Endothelial cell of umbilical vein (primary cell): ENCODE measurements at regions not wholly inside any gene's neighbourhood (a gene's known extent, or its start where the extent isn't known, plus 50 kb on each side); places are given as distances from the start of the nearest gene placed in this dataset.

Source experiments
- BruUV-seq: library from RNA; stranded (reverse); fragments of 400-500 nt; replicated peaks from 2 replicates; lab custom pipeline; 2021; lab: Mats Ljungman, UMichigan
- CTCF ChIA-PET: fragments of 300-600, 350-600 bp; sonication (Branson Sonifier 250); formaldehyde crosslinking; loops from one replicate; lab custom pipeline; 2021; ENCODE audit warnings: antibody characterized with exemption, inconsistent platforms; lab: Charles Lee
- POLR2A ChIA-PET: fragments of 300-600, 350-600 bp; sonication (Branson Sonifier 250); formaldehyde crosslinking; loops from one replicate; lab custom pipeline; 2021; ENCODE audit warnings: antibody characterized with exemption, inconsistent platforms; lab: Charles Lee
- DNase-seq: peaks from one replicate; pipeline ENCODE4 v3.0.0-alpha.2; 2011; ENCODE audit warnings: low read depth, low spot score
- FAIRE-seq: peaks from 2 replicates; lab custom pipeline; 2011; peaks lifted over from hg19 to GRCh38; lab: Jason Lieb, UNC
- H2AFZ ChIP-seq: 2 replicates; pipeline ENCODE4 v1.6.0; 2012; ENCODE audit warnings: low read depth, low read length, control low read depth, inconsistent platforms
- H3K27ac ChIP-seq: 2 replicates; pipeline ENCODE4 v1.5.1; 2011; ENCODE audit warnings: low read depth, mild to moderate bottlenecking, control low read depth, low read length, moderate library complexity; ENCODE audit not compliant: insufficient read depth
- H3K27me3 ChIP-seq, 2 experiments: 2 replicates each; pipeline versions ENCODE4 v1.6.0 to v1.6.1; 2011; ENCODE audit warnings: low read length in 2 of 2, mixed read lengths in 1 of 2; ENCODE audit not compliant: control insufficient read depth in 2 of 2, insufficient read depth in 2 of 2
- H3K36me3 ChIP-seq, 2 experiments: 2 replicates in 1 of 2; 3 replicates in 1 of 2; pipeline ENCODE4 v1.5.1; 2011; ENCODE audit warnings: low read length in 2 of 2, mild to moderate bottlenecking in 1 of 2, moderate library complexity in 1 of 2; ENCODE audit not compliant: control insufficient read depth in 2 of 2, insufficient read depth in 2 of 2; ENCODE audit errors: extremely low read depth in 1 of 2
- H3K4me1 ChIP-seq: 3 replicates; pipeline ENCODE4 v1.5.1; 2011; ENCODE audit warnings: mild to moderate bottlenecking, low read length; ENCODE audit not compliant: control insufficient read depth, insufficient read depth; ENCODE audit errors: extremely low read depth
- H3K4me2 ChIP-seq: 2 replicates; pipeline ENCODE4 v1.6.1; 2011; ENCODE audit warnings: low read length, control low read depth, mixed read lengths; ENCODE audit not compliant: insufficient read depth
- H3K4me3 ChIP-seq, 3 experiments: fragments of 200-600 bp in 1 of 3; sonication (generic), shearing (Covaris generic) in 1 of 3; replicated peaks in 1 of 3; 2 replicates each; pipeline ENCODE4 v1.5.1; 2011 to 2016; ENCODE audit warnings: control low read depth in 3 of 3, low read length in 3 of 3, mild to moderate bottlenecking in 2 of 3, inconsistent platforms in 1 of 3, low read depth in 1 of 3, moderate library complexity in 1 of 3; ENCODE audit not compliant: insufficient read depth in 1 of 3
- H3K79me2 ChIP-seq: 2 replicates; pipeline ENCODE4 v1.6.0; 2012; ENCODE audit warnings: low read length, inconsistent platforms; ENCODE audit not compliant: control insufficient read depth, insufficient read depth
- H3K9ac ChIP-seq: replicated peaks from 2 replicates; pipeline ENCODE3; 2011; ENCODE audit warnings: low read length, control low read depth; ENCODE audit not compliant: insufficient read depth; ENCODE audit errors: extremely low read depth
- H3K9me1 ChIP-seq: replicated peaks from 3 replicates; pipeline ENCODE4 v1.6.0; 2011; ENCODE audit warnings: mild to moderate bottlenecking, low read length; ENCODE audit not compliant: control insufficient read depth, insufficient read depth; ENCODE audit errors: extremely low read depth
- H3K9me3 ChIP-seq: replicated peaks from 2 replicates; pipeline ENCODE4 v1.5.1; 2012; ENCODE audit warnings: low read length, inconsistent platforms; ENCODE audit not compliant: control insufficient read depth, insufficient read depth
- H4K20me1 ChIP-seq: replicated peaks from 2 replicates; pipeline ENCODE3; 2011; ENCODE audit warnings: mild to moderate bottlenecking, low read length; ENCODE audit not compliant: control insufficient read depth, insufficient read depth; ENCODE audit errors: extremely low read depth
- CTCF ChIP-seq, 2 donors: IDR thresholded peaks; 1 replicate in 1 of 2; 2 replicates in 1 of 2; pipeline ENCODE4 v1.5.1; 2011; ENCODE audit warnings: low read length in 2 of 2, mild to moderate bottlenecking in 2 of 2, moderate library complexity in 2 of 2, control low read depth in 1 of 2, inconsistent platforms in 1 of 2, low read depth in 1 of 2; ENCODE audit not compliant: insufficient read depth in 1 of 2; ENCODE audit errors: extremely low read depth in 1 of 2
- EZH2 ChIP-seq: IDR thresholded peaks from 2 replicates; pipeline ENCODE4 v1.6.1; 2012; ENCODE audit warnings: borderline replicate concordance, low read depth, mild to moderate bottlenecking, moderate library complexity, low read length, inconsistent platforms; ENCODE audit not compliant: severe bottlenecking
- FOS ChIP-seq: IDR thresholded peaks from 2 replicates; pipeline ENCODE4 v1.6.1; 2011; ENCODE audit warnings: mild to moderate bottlenecking, low read length, moderate library complexity, borderline replicate concordance; ENCODE audit not compliant: insufficient read depth
- GATA2 ChIP-seq: IDR thresholded peaks from 2 replicates; pipeline ENCODE4 v1.7.0; 2011; ENCODE audit warnings: low read depth, mild to moderate bottlenecking, moderate library complexity, mixed read lengths, low read length; ENCODE audit not compliant: insufficient read length, insufficient read depth
- JUN ChIP-seq: IDR thresholded peaks from 2 replicates; pipeline ENCODE4 v1.6.1; 2011; ENCODE audit warnings: borderline replicate concordance, low read depth; ENCODE audit not compliant: insufficient read length, insufficient read depth
- MAX ChIP-seq: IDR thresholded peaks from 2 replicates; pipeline ENCODE4 v1.6.1; 2011; ENCODE audit not compliant: insufficient read depth, insufficient read length
- MYC ChIP-seq: IDR thresholded peaks from one replicate; pipeline ENCODE4 v1.6.1; 2011; ENCODE audit warnings: mild to moderate bottlenecking, low read depth, low read length
- POLR2A ChIP-seq: IDR thresholded peaks from 2 replicates; pipeline ENCODE4 v1.6.1; 2012; ENCODE audit warnings: low read depth, mild to moderate bottlenecking, control low read depth, low read length
- POLR2AphosphoS5 ChIP-seq: IDR thresholded peaks from 2 replicates; pipeline ENCODE4 v1.6.1; 2012; ENCODE audit warnings: low read depth, mild to moderate bottlenecking, control low read depth, low read length, moderate library complexity; ENCODE audit not compliant: insufficient read depth
- dilution Hi-C: fragments of 300-500 bp; cut with MboI; formaldehyde crosslinking; loops from one replicate; pipeline ENCODE4 v1.15.0; 2019; ENCODE audit warnings: low sequenced_read_pairs; ENCODE audit not compliant: extremely low pct_ligation_motif_present
- intact Hi-C: fragments of 100-400 bp; cut with micrococcal nuclease; formaldehyde crosslinking; loops from one replicate; pipeline ENCODE4 v1.10.0; 2022

GRCh38 chr1:167145965-167146364, 52.1 kb downstream of the STYXL2 start:
- FAIRE-seq (no peak), DNase-seq (no peak)
- H3K36me3 ChIP-seq = no peaks in the 10 kb centered on the region
- no TSS peak for BruUV-seq
- ChIA-PET CTCF (no interaction called here), POLR2A (no interaction called here)
- TF ChIP-seq FOS = no peak
- TF ChIP-seq MAX = no peak
- no peak for TF ChIP-seq POLR2A
- TF ChIP-seq JUN = no peak
- TF ChIP-seq EZH2 = no peak
- no peak for TF ChIP-seq POLR2AphosphoS5
- no peak for TF ChIP-seq CTCF (IDR thresholded peaks at IDR 0.05; ENCODE audit: extremely low read depth in 1 of 2, insufficient read depth in 1 of 2, low read depth in 1 of 2, low read length in 2 of 2)
- TF ChIP-seq GATA2 = no peak
- no peak for TF ChIP-seq MYC
- H3K4me2 ChIP-seq = no peak overlapping the region
- no peaks in the 10 kb centered on the region for H3K9me3 ChIP-seq
- no peaks in the 10 kb centered on the region for H3K9me1 ChIP-seq
- H3K79me2 ChIP-seq = no peaks in the 10 kb centered on the region
- H4K20me1 ChIP-seq = no peaks in the 10 kb centered on the region
- no peak overlapping the region for H3K27ac ChIP-seq
- H2AFZ ChIP-seq = no peak overlapping the region
- intact Hi-C loops = no loop called here
- no peaks in the 10 kb centered on the region for H3K4me1 ChIP-seq
- dilution Hi-C loops = no loop called here
- H3K4me3 ChIP-seq = no peak overlapping the region
- H3K27me3 ChIP-seq = no peaks in the 10 kb centered on the region
- no peak overlapping the region for H3K9ac ChIP-seq
